Body of pancreas (tissue), 4 donors: ENCODE measurements at regions not wholly inside any gene's neighbourhood (a gene's known extent, or its start where the extent isn't known, plus 50 kb on each side); places are given as distances from the start of the nearest gene placed in this dataset.
"Not testable (repeated sequence)": the region's sequence is repeated elsewhere in the genome, so short reads cannot be mapped to it uniquely, and the experiment has no call there.

ENCODE experiments used
- POLR2A ChIP-seq, 3 donors: fragments of 450-650 bp; IDR thresholded peaks; one replicate each; pipeline ENCODE4 v1.6.1; 2016; ENCODE audit warnings: antibody characterized with exemption in 3 of 3, mild to moderate bottlenecking in 2 of 3
- TF ChIP-seq, protein P1 (sequence below), 7 experiments: fragments of 450-650 bp in 4 of 7; fragments of 200-600 bp in 3 of 7; sonication (generic) in 3 of 7; IDR thresholded peaks; one replicate each; pipeline ENCODE4 v1.5.1; 2016 to 2019; ENCODE audit warnings: antibody characterized with exemption in 7 of 7

DNA sequence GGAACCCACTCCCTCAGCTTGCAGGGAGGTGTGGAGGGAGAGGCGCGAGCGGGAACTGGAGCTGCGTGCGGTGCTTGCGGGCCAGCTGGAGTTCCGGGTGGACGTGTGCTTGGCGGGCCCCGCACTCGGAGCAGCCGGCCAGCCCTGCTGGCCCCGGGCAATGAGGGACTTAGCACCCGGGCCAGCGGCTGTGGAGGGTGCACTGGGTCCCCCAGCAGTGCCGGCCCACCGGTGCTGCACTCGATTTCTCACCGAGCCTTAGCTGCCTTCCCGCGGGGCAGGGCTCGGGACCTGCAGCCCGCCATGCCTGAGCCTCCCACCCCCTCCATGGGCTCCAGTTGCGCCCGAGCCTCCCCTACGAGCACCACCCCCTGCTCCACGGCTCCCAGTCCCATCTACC is 77.5 kb downstream of the TFAP2A start:
- TF ChIP-seq, protein P1, sequence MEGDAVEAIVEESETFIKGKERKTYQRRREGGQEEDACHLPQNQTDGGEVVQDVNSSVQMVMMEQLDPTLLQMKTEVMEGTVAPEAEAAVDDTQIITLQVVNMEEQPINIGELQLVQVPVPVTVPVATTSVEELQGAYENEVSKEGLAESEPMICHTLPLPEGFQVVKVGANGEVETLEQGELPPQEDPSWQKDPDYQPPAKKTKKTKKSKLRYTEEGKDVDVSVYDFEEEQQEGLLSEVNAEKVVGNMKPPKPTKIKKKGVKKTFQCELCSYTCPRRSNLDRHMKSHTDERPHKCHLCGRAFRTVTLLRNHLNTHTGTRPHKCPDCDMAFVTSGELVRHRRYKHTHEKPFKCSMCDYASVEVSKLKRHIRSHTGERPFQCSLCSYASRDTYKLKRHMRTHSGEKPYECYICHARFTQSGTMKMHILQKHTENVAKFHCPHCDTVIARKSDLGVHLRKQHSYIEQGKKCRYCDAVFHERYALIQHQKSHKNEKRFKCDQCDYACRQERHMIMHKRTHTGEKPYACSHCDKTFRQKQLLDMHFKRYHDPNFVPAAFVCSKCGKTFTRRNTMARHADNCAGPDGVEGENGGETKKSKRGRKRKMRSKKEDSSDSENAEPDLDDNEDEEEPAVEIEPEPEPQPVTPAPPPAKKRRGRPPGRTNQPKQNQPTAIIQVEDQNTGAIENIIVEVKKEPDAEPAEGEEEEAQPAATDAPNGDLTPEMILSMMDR (IDR thresholded peaks at IDR 0.05) = not testable (repeated sequence)
- TF ChIP-seq POLR2A (IDR thresholded peaks at IDR 0.05) = not testable (repeated sequence)
